HL-60 (cell line): ENCODE measurements at regions not wholly inside any gene's neighbourhood (a gene's known extent, or its start where the extent isn't known, plus 50 kb on each side); places are given as distances from the start of the nearest gene placed in this dataset.

Experiments
- POLR2AphosphoS5 ChIP-seq: IDR thresholded peaks from 2 replicates; pipeline ENCODE4 v1.6.1; 2012; ENCODE audit warnings: low read depth
- SPI1 ChIP-seq: IDR thresholded peaks from 2 replicates; pipeline ENCODE4 v1.6.1; 2012; ENCODE audit warnings: low read depth, mild to moderate bottlenecking, borderline replicate concordance
- TF ChIP-seq, protein P1 (sequence below): IDR thresholded peaks from one replicate; pipeline ENCODE4 v1.5.1; 2011; ENCODE audit warnings: low read length, control low read depth, inconsistent platforms; ENCODE audit not compliant: insufficient read depth
- TF ChIP-seq, protein P2 (sequence below): IDR thresholded peaks from 2 replicates; pipeline ENCODE4 v1.6.1; 2012; ENCODE audit warnings: low read depth; ENCODE audit not compliant: insufficient replicate concordance

DNA sequence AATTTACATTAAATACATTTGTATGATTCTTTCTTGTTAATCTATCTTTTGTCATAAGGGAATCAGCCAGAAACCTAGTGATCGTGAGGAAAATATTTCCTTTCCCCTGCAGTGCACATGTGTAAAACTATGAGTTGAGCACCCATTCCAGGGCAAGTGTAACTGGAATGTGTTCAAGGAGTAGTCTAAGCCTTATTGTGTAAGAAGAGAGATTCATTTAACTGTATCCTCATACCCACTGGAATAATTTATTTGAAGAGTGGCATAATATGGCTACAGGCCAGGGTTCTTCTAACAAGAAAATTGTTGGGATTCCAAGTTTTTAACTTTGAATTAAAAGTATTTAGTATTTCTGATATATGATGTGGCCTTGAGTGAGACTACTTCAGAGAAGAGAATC, 1692.7 kb downstream of the EFNA5 start:
- TF ChIP-seq, protein P1, sequence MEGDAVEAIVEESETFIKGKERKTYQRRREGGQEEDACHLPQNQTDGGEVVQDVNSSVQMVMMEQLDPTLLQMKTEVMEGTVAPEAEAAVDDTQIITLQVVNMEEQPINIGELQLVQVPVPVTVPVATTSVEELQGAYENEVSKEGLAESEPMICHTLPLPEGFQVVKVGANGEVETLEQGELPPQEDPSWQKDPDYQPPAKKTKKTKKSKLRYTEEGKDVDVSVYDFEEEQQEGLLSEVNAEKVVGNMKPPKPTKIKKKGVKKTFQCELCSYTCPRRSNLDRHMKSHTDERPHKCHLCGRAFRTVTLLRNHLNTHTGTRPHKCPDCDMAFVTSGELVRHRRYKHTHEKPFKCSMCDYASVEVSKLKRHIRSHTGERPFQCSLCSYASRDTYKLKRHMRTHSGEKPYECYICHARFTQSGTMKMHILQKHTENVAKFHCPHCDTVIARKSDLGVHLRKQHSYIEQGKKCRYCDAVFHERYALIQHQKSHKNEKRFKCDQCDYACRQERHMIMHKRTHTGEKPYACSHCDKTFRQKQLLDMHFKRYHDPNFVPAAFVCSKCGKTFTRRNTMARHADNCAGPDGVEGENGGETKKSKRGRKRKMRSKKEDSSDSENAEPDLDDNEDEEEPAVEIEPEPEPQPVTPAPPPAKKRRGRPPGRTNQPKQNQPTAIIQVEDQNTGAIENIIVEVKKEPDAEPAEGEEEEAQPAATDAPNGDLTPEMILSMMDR = no peak
- TF ChIP-seq SPI1 = no peak
- TF ChIP-seq, protein P2, sequence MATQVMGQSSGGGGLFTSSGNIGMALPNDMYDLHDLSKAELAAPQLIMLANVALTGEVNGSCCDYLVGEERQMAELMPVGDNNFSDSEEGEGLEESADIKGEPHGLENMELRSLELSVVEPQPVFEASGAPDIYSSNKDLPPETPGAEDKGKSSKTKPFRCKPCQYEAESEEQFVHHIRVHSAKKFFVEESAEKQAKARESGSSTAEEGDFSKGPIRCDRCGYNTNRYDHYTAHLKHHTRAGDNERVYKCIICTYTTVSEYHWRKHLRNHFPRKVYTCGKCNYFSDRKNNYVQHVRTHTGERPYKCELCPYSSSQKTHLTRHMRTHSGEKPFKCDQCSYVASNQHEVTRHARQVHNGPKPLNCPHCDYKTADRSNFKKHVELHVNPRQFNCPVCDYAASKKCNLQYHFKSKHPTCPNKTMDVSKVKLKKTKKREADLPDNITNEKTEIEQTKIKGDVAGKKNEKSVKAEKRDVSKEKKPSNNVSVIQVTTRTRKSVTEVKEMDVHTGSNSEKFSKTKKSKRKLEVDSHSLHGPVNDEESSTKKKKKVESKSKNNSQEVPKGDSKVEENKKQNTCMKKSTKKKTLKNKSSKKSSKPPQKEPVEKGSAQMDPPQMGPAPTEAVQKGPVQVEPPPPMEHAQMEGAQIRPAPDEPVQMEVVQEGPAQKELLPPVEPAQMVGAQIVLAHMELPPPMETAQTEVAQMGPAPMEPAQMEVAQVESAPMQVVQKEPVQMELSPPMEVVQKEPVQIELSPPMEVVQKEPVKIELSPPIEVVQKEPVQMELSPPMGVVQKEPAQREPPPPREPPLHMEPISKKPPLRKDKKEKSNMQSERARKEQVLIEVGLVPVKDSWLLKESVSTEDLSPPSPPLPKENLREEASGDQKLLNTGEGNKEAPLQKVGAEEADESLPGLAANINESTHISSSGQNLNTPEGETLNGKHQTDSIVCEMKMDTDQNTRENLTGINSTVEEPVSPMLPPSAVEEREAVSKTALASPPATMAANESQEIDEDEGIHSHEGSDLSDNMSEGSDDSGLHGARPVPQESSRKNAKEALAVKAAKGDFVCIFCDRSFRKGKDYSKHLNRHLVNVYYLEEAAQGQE = no peak
- no peak for TF ChIP-seq POLR2AphosphoS5
